ENCODE measurements at regions not wholly inside any gene's neighbourhood (a gene's known extent, or its start where the extent isn't known, plus 50 kb on each side); places are given as distances from the start of the nearest gene placed in this dataset.
"Not testable (repeated sequence)": the region's sequence is repeated elsewhere in the genome, so short reads cannot be mapped to it uniquely, and the experiment has no call there.

- TF ChIP-seq CTCF (conservative IDR thresholded peaks at IDR 0.05; ENCODE audit: low read length), result no peak
- DNase-seq (ENCODE audit: low read depth), result no peak
- H3K4me3 ChIP-seq (ENCODE audit: low read length), result no peak overlapping the region
Observed at GRCh38 chr16:77112746-77113145, 78.2 kb upstream of the MON1B start.

GRCh38 chr16:77113835-77114234, 77.2 kb upstream of the MON1B start:
- DNase-seq (ENCODE audit: low read depth), result no peak
- no peak for TF ChIP-seq CTCF (conservative IDR thresholded peaks at IDR 0.05; ENCODE audit: low read length)
- no peak overlapping the region for H3K4me3 ChIP-seq (ENCODE audit: low read length)

- not testable (repeated sequence) for H3K4me3 ChIP-seq (ENCODE audit: low read length); DNase-seq (ENCODE audit: low read depth)
Observed at GRCh38 chr16:77114361-77114760, 76.6 kb upstream of the MON1B start.

- no peak overlapping the region for H3K4me3 ChIP-seq (ENCODE audit: low read length)
- no peak for TF ChIP-seq CTCF (conservative IDR thresholded peaks at IDR 0.05; ENCODE audit: low read length)
- no peak for DNase-seq (ENCODE audit: low read depth)
Observed at GRCh38 chr16:77116856-77117255, 74.1 kb upstream of the MON1B start.

GRCh38 chr16:77117707-77118106, 73.3 kb upstream of the MON1B start:
- TF ChIP-seq CTCF (conservative IDR thresholded peaks at IDR 0.05; ENCODE audit: low read length), result no peak
- no peak for DNase-seq (ENCODE audit: low read depth)

GRCh38 chr16:77131398-77131797, 59.6 kb upstream of the MON1B start:
- no peak for TF ChIP-seq CTCF (conservative IDR thresholded peaks at IDR 0.05; ENCODE audit: low read length)
- DNase-seq (ENCODE audit: low read depth), result no peak
- no peak overlapping the region for H3K4me3 ChIP-seq (ENCODE audit: low read length)

More at GRCh38 chr16:77117707-77118106, 73.3 kb upstream of the MON1B start:
- no peak overlapping the region for H3K4me3 ChIP-seq (ENCODE audit: low read length)

- no peak for DNase-seq (ENCODE audit: low read depth)
- no peak for TF ChIP-seq CTCF (conservative IDR thresholded peaks at IDR 0.05; ENCODE audit: low read length)
- no peak overlapping the region for H3K4me3 ChIP-seq (ENCODE audit: low read length)
Observed at GRCh38 chr16:77132051-77132618, 58.9 kb upstream of the MON1B start.

GRCh38 chr16:77133706-77134105, 57.3 kb upstream of the MON1B start:
- TF ChIP-seq CTCF (conservative IDR thresholded peaks at IDR 0.05; ENCODE audit: low read length), result no peak
- no peak for DNase-seq (ENCODE audit: low read depth)
- no peak overlapping the region for H3K4me3 ChIP-seq (ENCODE audit: low read length)
